GM18499 (cell line): ENCODE measurements at regions not wholly inside any gene's neighbourhood (a gene's known extent, or its start where the extent isn't known, plus 50 kb on each side); places are given as distances from the start of the nearest gene placed in this dataset.

Source experiments
- ATAC-seq: cut with Tn5 transposase; IDR thresholded peaks from one replicate; pipeline ENCODE4 v1.9.1; 2021; ENCODE audit warnings: moderate number of reproducible peaks; ENCODE audit not compliant: insufficient read depth, unreplicated experiment

GRCh38 chr15:35654332-35654731, 108.4 kb upstream of the DPH6 start:
- ATAC-seq = no peak

- no peak for ATAC-seq
Measured at GRCh38 chr15:35657679-35658311, 111.8 kb upstream of the DPH6 start.

- no peak for ATAC-seq
Measured at GRCh38 chr15:35663956-35664355, 118.0 kb upstream of the DPH6 start.

GRCh38 chr15:35665896-35666536, 120.1 kb upstream of the DPH6 start:
- no peak for ATAC-seq

- no peak for ATAC-seq
Measured at GRCh38 chr15:35667908-35668307, 121.9 kb upstream of the DPH6 start.

- ATAC-seq = no peak
Measured at GRCh38 chr15:35669021-35669420, 123.1 kb upstream of the DPH6 start.

- no peak for ATAC-seq
Measured at GRCh38 chr15:35669432-35670045, 123.6 kb upstream of the DPH6 start.

GRCh38 chr15:35671197-35671596, 125.2 kb upstream of the DPH6 start:
- ATAC-seq = no peak

- ATAC-seq = no peak
Measured at GRCh38 chr15:35671981-35672380, 126.0 kb upstream of the DPH6 start.

GRCh38 chr15:35673093-35673684, 127.2 kb upstream of the DPH6 start:
- ATAC-seq = no peak

GRCh38 chr15:35674873-35675781, 129.2 kb upstream of the DPH6 start:
- no peak for ATAC-seq

- no peak for ATAC-seq
Measured at GRCh38 chr15:35678774-35679173, 132.8 kb upstream of the DPH6 start.

- no peak for ATAC-seq
Measured at GRCh38 chr15:35679186-35679585, 133.2 kb upstream of the DPH6 start.

- no peak for ATAC-seq
Measured at GRCh38 chr15:35680951-35681350, 135.0 kb upstream of the DPH6 start.

GRCh38 chr15:35686347-35686746, 140.4 kb upstream of the DPH6 start:
- ATAC-seq = no peak

- ATAC-seq = no peak
Measured at GRCh38 chr15:35689266-35689665, 143.3 kb upstream of the DPH6 start.

- ATAC-seq = no peak
Measured at GRCh38 chr15:35690089-35690488, 144.1 kb upstream of the DPH6 start.

- no peak for ATAC-seq
Measured at GRCh38 chr15:35690698-35691116, 144.7 kb upstream of the DPH6 start.

- ATAC-seq = no peak
Measured at GRCh38 chr15:35691173-35691761, 145.3 kb upstream of the DPH6 start.
